ENCODE measurements at regions not wholly inside any gene's neighbourhood (a gene's known extent, or its start where the extent isn't known, plus 50 kb on each side); places are given as distances from the start of the nearest gene placed in this dataset.

- no peak for DNase-seq (ENCODE audit: low read depth)
These were observed 59.5 kb upstream of the SLC7A1 start for GRCh38 chr13:29654843-29655547.

GRCh38 chr13:29654384-29654783, 58.9 kb upstream of the SLC7A1 start:
- TF ChIP-seq CTCF (IDR thresholded peaks at IDR 0.05; ENCODE audit: low read depth, low read length) (no peak), MAX (IDR thresholded peaks at IDR 0.05; ENCODE audit: low read depth, low read length) (no peak)
- H3K4me3 ChIP-seq (ENCODE audit: low read depth, low read length): no peak overlapping the region
- no peak for DNase-seq (ENCODE audit: low read depth)

More at GRCh38 chr13:29654843-29655547, 59.5 kb upstream of the SLC7A1 start:
- no peak for TF ChIP-seq CTCF (IDR thresholded peaks at IDR 0.05; ENCODE audit: low read depth, low read length)
- no peak for TF ChIP-seq MAX (IDR thresholded peaks at IDR 0.05; ENCODE audit: low read depth, low read length)
- no peak for TF ChIP-seq MYC (IDR thresholded peaks at IDR 0.05; ENCODE audit: low read depth, low read length)
- TF ChIP-seq POLR2A (IDR thresholded peaks at IDR 0.05; ENCODE audit: extremely low read depth, insufficient read length): no peak
- H3K4me3 ChIP-seq (ENCODE audit: low read depth, low read length): no peak overlapping the region

- TF ChIP-seq MYC (IDR thresholded peaks at IDR 0.05; ENCODE audit: low read depth, low read length) (no peak), CTCF (IDR thresholded peaks at IDR 0.05; ENCODE audit: low read depth, low read length) (no peak), MAX (IDR thresholded peaks at IDR 0.05; ENCODE audit: low read depth, low read length) (no peak), POLR2A (IDR thresholded peaks at IDR 0.05; ENCODE audit: extremely low read depth, insufficient read length) (no peak)
- no peak for DNase-seq (ENCODE audit: low read depth)
- H3K4me3 ChIP-seq (ENCODE audit: low read depth, low read length): no peak overlapping the region
These were observed 53.3 kb upstream of the SLC7A1 start for GRCh38 chr13:29648760-29649159.
